H1 (cell line): ENCODE measurements at regions not wholly inside any gene's neighbourhood (a gene's known extent, or its start where the extent isn't known, plus 50 kb on each side); places are given as distances from the start of the nearest gene placed in this dataset.

Experiments used
- EZH2 ChIP-seq: fragments of 200-600 bp; sonication (generic); IDR thresholded peaks from 2 replicates; pipeline ENCODE4 v1.7.1; 2012; ENCODE audit warnings: low read depth, mild to moderate bottlenecking, moderate library complexity, low read length, inconsistent platforms; ENCODE audit not compliant: severe bottlenecking
- GTF2F1 ChIP-seq: IDR thresholded peaks from 2 replicates; pipeline ENCODE4 v1.6.1; 2012; ENCODE audit warnings: low read depth, low read length, improper control_type of control experiment, borderline replicate concordance
- HDAC6 ChIP-seq: IDR thresholded peaks from one replicate; pipeline ENCODE4 v1.7.1; 2012; ENCODE audit warnings: low read depth, mild to moderate bottlenecking, inconsistent platforms, low read length, moderate library complexity
- SUZ12 ChIP-seq: fragments of 200-600 bp; sonication (generic); IDR thresholded peaks from 2 replicates; pipeline ENCODE4 v1.6.1; 2012; ENCODE audit warnings: mild to moderate bottlenecking, inconsistent platforms, low read length, moderate library complexity, mixed read lengths

GRCh38 chr5:73233053-73233460 is 60.1 kb downstream of the TMEM174 start (continued):
- TF ChIP-seq SUZ12 (peak; percentile 87; the same call in 1 of the 2 replicates), HDAC6 (no peak), EZH2 (peak; percentile 78), GTF2F1 (no peak)
- TF ChIP-seq, all 59 proteins: peak for 5
